Lung (tissue), 11 donors: ENCODE measurements at regions not wholly inside any gene's neighbourhood (a gene's known extent, or its start where the extent isn't known, plus 50 kb on each side); places are given as distances from the start of the nearest gene placed in this dataset.

Experiments used
- ATAC-seq: fragments of 200-7000 bp; cut with Tn5 transposase; one replicate; pipeline ENCODE4 v1.9.1; 2020; ENCODE audit warnings: moderate number of reproducible peaks; ENCODE audit not compliant: insufficient read depth, low FRiP score
- DNase-seq, 3 donors: peaks; one replicate each; pipeline ENCODE4 v3.0.0-alpha.2; 2013 to 2017
- H3K27ac ChIP-seq, 2 donors: one replicate each; pipeline ENCODE4 v1.5.1; 2013; ENCODE audit warnings: mild to moderate bottlenecking in 2 of 2, moderate library complexity in 2 of 2, control low read depth in 1 of 2, inconsistent platforms in 1 of 2, low read depth in 1 of 2, low read length in 1 of 2
- H3K27me3 ChIP-seq, 3 donors: one replicate each; pipeline ENCODE4 v1.5.1; 2013; ENCODE audit warnings: low read length in 2 of 3; ENCODE audit not compliant: control insufficient read depth in 3 of 3, insufficient read depth in 3 of 3
- H3K36me3 ChIP-seq, 4 donors: one replicate each; pipeline ENCODE4 v1.5.1; 2013; ENCODE audit warnings: low read length in 4 of 4, mild to moderate bottlenecking in 1 of 4, moderate library complexity in 1 of 4; ENCODE audit not compliant: control insufficient read depth in 4 of 4, insufficient read depth in 4 of 4
- H3K4me1 ChIP-seq, 5 donors: one replicate each; pipeline ENCODE4 v1.5.1; 2013; ENCODE audit warnings: low read length in 5 of 5, mild to moderate bottlenecking in 2 of 5, moderate library complexity in 1 of 5; ENCODE audit not compliant: control insufficient read depth in 5 of 5, insufficient read depth in 5 of 5
- H3K4me3 ChIP-seq: one replicate; pipeline ENCODE4 v1.5.1; 2013; ENCODE audit warnings: mild to moderate bottlenecking, control low read depth, moderate library complexity
- H3K9ac ChIP-seq, 2 donors: one replicate each; pipeline ENCODE4 v1.5.1; 2013; ENCODE audit warnings: low read length in 2 of 2, control low read depth in 1 of 2; ENCODE audit not compliant: insufficient read depth in 1 of 2
- H3K9me3 ChIP-seq, 4 donors: one replicate each; pipeline ENCODE4 v1.5.1; 2013; ENCODE audit warnings: low read length in 3 of 4, mild to moderate bottlenecking in 1 of 4, moderate library complexity in 1 of 4; ENCODE audit not compliant: control insufficient read depth in 4 of 4, insufficient read depth in 3 of 4
- WGBS, 2 donors: extraction: QIAGEN DNeasy Blood & Tissue Kit; methylation state at CpG; one replicate each; pipeline ENCODE4 v1.1.7; 2013; 5-methylcytosine and 5-hydroxymethylcytosine counted together
- TF ChIP-seq, protein P1 (sequence below): IDR thresholded peaks from 2 replicates; pipeline ENCODE4 v1.5.1; 2012; ENCODE audit warnings: mild to moderate bottlenecking; ENCODE audit errors: control extremely low read depth, extremely low read depth
- donor health status: control.
- donor health status: control.
- donor health status: Bipolar disorder and iron deficiency.
- donor health status: healthy.
- donor health status: DM: yes; HTN: yes; CAD: no.

DNA sequence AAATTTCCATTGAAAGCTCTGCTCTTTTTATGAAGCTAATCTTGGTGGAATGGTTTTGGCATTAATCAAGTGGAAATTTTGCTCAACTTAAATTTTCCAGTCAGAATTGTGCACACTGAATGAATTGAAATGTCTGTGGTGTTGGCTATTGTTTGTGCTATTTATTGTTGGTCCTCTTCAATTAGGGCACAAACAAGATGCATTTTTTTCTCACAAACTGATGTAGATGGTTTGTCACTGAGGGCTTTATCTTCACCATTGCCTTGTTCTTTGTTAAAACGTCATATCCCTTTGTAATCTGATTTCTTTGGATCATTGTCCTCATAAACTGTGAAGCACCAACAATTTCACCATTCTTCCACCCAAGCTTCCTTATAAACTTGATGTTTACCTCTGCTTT lies 152.1 kb upstream of the RHOBTB1 start:
- ATAC-seq (no peak), DNase-seq (no peak)
- H3K27ac ChIP-seq, result no peak overlapping the region
- H3K9ac ChIP-seq, result no peak overlapping the region
- no peaks in the 10 kb centered on the region for H3K36me3 ChIP-seq
- no peaks in the 10 kb centered on the region for H3K9me3 ChIP-seq
- H3K4me3 ChIP-seq, result no peak overlapping the region
- 54 to 82% methylated on average over 1 of the region's 1 CpG for WGBS, 2 donors
- TF ChIP-seq, protein P1, sequence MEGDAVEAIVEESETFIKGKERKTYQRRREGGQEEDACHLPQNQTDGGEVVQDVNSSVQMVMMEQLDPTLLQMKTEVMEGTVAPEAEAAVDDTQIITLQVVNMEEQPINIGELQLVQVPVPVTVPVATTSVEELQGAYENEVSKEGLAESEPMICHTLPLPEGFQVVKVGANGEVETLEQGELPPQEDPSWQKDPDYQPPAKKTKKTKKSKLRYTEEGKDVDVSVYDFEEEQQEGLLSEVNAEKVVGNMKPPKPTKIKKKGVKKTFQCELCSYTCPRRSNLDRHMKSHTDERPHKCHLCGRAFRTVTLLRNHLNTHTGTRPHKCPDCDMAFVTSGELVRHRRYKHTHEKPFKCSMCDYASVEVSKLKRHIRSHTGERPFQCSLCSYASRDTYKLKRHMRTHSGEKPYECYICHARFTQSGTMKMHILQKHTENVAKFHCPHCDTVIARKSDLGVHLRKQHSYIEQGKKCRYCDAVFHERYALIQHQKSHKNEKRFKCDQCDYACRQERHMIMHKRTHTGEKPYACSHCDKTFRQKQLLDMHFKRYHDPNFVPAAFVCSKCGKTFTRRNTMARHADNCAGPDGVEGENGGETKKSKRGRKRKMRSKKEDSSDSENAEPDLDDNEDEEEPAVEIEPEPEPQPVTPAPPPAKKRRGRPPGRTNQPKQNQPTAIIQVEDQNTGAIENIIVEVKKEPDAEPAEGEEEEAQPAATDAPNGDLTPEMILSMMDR, result no peak
- H3K27me3 ChIP-seq, result no peaks in the 10 kb centered on the region
- H3K4me1 ChIP-seq, result peaks cover 0 to 7% (median 0%) of the 10 kb centered on the region in 5 donors

DNA sequence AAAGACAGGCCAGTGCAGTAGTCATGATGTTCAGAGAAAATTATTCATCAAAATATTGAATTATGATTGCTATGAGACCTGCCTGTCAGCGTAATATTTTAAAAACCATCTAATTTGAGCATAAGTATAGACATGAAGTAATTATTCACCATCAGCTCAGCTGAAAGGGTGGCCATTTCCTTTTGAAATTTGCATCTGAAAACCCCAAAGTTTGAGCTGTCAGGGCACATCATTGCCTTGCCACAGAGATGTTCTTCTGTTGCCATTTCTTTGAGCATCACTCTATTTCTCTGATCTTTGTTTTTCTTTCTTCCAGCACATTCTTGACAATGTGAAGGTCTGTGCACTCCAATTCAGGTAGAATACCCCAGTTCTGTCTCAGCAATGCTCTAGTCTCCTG lies 147.5 kb upstream of the RHOBTB1 start:
- no peak overlapping the region for H3K4me3 ChIP-seq
- no peaks in the 10 kb centered on the region for H3K4me1 ChIP-seq
- WGBS, 2 donors, result 87 to 97% methylated on average over 1 of the region's 1 CpG
- no peaks in the 10 kb centered on the region for H3K27me3 ChIP-seq
- no peak overlapping the region for H3K27ac ChIP-seq
- TF ChIP-seq, protein P1, result no peak
- H3K36me3 ChIP-seq, result no peaks in the 10 kb centered on the region
- H3K9ac ChIP-seq, result no peak overlapping the region
- no peaks in the 10 kb centered on the region for H3K9me3 ChIP-seq
- DNase-seq, result no peak
- no peak for ATAC-seq

DNA sequence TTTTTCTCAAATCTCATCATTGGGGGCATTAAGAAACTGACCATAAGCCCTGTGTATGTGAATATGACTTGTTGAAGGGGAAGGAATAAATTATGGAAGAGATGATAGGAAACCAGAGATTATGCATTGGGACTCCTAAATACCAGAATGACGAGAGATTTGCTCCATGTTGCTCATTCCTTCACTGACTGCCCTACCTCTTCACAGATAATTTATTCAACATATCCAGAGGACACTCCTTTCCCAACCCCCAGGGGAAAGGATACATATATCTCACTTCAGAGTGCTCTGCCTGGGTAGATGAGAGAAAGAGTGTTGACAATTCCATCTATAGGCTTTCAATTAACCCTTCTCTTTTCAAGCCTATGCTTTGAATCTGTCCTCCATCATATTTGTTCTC lies 145.3 kb upstream of the RHOBTB1 start:
- no peaks in the 10 kb centered on the region for H3K27me3 ChIP-seq
- ATAC-seq (no peak), DNase-seq (no peak)
- H3K4me1 ChIP-seq, result no peaks in the 10 kb centered on the region
- TF ChIP-seq, protein P1, result no peak
- WGBS, 2 donors, result 84 to 88% methylated on average over 1 of the region's 1 CpG
- H3K4me3 ChIP-seq, result no peak overlapping the region
- H3K9ac ChIP-seq, result no peak overlapping the region
- peaks cover 0 to 4% (median 0%) of the 10 kb centered on the region in 4 donors for H3K9me3 ChIP-seq
- H3K36me3 ChIP-seq, result no peaks in the 10 kb centered on the region
- no peak overlapping the region for H3K27ac ChIP-seq

DNA sequence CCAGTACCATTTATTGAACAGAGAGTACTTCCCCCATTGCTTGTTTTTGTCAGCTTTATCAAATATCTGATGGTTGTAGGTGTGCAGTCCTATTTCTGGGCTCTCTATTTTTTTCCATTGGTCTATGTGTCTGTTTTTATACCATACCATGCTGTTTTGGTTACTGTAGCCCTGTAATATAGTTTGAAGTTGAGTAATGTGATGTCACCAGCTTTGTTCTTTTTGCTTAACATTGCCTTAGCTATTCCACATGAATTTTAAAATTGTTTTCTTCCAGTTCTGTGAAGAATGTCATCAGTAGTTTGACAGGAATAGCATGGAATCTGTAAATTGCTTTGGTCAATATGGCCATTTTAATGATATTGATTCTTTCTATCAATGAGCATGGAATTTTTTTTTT lies 140.5 kb upstream of the RHOBTB1 start:
- H3K4me3 ChIP-seq, result no peak overlapping the region
- no peak overlapping the region for H3K9ac ChIP-seq
- no peak for DNase-seq
- no peak for ATAC-seq
- H3K9me3 ChIP-seq, result peaks cover 0 to 4% (median 0%) of the 10 kb centered on the region in 4 donors
- no peak overlapping the region for H3K27ac ChIP-seq
- H3K36me3 ChIP-seq, result no peaks in the 10 kb centered on the region
- H3K27me3 ChIP-seq, result no peaks in the 10 kb centered on the region
- TF ChIP-seq, protein P1, result no peak
- H3K4me1 ChIP-seq, result peaks cover 0 to 10% (median 0%) of the 10 kb centered on the region in 5 donors
